ENCODE measurements at regions not wholly inside any gene's neighbourhood (a gene's known extent, or its start where the extent isn't known, plus 50 kb on each side); places are given as distances from the start of the nearest gene placed in this dataset.

DNA sequence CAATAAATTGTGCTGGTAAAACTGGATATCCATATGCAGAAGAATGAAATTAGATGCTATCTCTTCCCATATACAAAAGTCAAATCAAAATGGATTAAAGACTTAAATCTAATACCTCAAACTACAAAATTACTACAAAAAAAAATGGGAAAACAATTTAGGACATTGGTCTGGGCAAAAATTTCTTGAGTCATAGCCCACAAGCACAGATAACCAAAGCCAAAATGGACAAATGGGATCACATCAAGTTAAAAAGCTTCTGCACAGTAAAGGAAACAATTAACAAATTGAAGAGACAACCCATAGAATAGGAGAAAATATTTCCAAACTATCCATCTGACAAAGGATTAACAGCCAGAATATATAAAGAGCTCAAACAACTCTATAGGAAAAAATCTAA lies 264.6 kb downstream of the NUAK1 start:
- H4K20me1 ChIP-seq (ENCODE audit: insufficient read depth, low read length) = no peaks in the 10 kb centered on the region
- BruUV-seq (replicated peaks) = no TSS peak
- no peak overlapping the region for H2AFZ ChIP-seq (ENCODE audit: low read length)
- H3K9me3 ChIP-seq (ENCODE audit: low read length) = no peaks in the 10 kb centered on the region
- H3K4me2 ChIP-seq (ENCODE audit: low read depth, low read length) = no peak overlapping the region
- FAIRE-seq (no peak), DNase-seq (ENCODE audit: low spot score) (no peak), ATAC-seq (no peak)
- in situ Hi-C loops (cut with HindIII; ENCODE audit: extremely low pct_ligation_motif_present, low pct_unique_long_range_greater_than_20kb) (no loop called here), intact Hi-C loops (cut with micrococcal nuclease; ENCODE audit: unreplicated experiment) (no loop called here)
- ChIA-PET CTCF (ENCODE audit: low intra/inter-chr PET ratio, low total read pairs) (no interaction called here), POLR2A (no interaction called here)
- no peak overlapping the region for H3K4me3 ChIP-seq (replicated peaks in 1 of 3; ENCODE audit: insufficient read depth in 1 of 3, low read depth in 2 of 3, low read length in 3 of 3)
- H3K27ac ChIP-seq (ENCODE audit: extremely low read length, insufficient read depth, low read length) = no peak overlapping the region
- TF ChIP-seq, protein P1, sequence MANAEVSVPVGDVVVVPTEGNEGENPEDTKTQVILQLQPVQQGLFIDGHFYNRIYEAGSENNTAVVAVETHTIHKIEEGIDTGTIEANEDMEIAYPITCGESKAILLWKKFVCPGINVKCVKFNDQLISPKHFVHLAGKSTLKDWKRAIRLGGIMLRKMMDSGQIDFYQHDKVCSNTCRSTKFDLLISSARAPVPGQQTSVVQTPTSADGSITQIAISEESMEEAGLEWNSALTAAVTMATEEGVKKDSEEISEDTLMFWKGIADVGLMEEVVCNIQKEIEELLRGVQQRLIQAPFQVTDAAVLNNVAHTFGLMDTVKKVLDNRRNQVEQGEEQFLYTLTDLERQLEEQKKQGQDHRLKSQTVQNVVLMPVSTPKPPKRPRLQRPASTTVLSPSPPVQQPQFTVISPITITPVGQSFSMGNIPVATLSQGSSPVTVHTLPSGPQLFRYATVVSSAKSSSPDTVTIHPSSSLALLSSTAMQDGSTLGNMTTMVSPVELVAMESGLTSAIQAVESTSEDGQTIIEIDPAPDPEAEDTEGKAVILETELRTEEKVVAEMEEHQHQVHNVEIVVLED (CRISPR knock-in tag; IDR thresholded peaks at IDR 0.05; ENCODE audit: borderline replicate concordance) = no peak
- no peak for TF ChIP-seq SMC3 (IDR thresholded peaks at IDR 0.05; ENCODE audit: low read length)
- TF ChIP-seq, protein P2, sequence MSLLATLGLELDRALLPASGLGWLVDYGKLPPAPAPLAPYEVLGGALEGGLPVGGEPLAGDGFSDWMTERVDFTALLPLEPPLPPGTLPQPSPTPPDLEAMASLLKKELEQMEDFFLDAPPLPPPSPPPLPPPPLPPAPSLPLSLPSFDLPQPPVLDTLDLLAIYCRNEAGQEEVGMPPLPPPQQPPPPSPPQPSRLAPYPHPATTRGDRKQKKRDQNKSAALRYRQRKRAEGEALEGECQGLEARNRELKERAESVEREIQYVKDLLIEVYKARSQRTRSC (CRISPR knock-in tag; IDR thresholded peaks at IDR 0.05; ENCODE audit: low read depth) = no peak
- TF ChIP-seq POLR2AphosphoS5 (IDR thresholded peaks at IDR 0.05; ENCODE audit: low read depth, low read length) = no peak
- TF ChIP-seq, protein P3, sequence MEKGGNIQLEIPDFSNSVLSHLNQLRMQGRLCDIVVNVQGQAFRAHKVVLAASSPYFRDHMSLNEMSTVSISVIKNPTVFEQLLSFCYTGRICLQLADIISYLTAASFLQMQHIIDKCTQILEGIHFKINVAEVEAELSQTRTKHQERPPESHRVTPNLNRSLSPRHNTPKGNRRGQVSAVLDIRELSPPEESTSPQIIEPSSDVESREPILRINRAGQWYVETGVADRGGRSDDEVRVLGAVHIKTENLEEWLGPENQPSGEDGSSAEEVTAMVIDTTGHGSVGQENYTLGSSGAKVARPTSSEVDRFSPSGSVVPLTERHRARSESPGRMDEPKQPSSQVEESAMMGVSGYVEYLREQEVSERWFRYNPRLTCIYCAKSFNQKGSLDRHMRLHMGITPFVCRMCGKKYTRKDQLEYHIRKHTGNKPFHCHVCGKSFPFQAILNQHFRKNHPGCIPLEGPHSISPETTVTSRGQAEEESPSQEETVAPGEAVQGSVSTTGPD (CRISPR knock-in tag; IDR thresholded peaks at IDR 0.05) = no peak
- TF ChIP-seq ZNF468 (CRISPR knock-in tag; IDR thresholded peaks at IDR 0.05) = no peak
- TF ChIP-seq TRIM22 (IDR thresholded peaks at IDR 0.05) = no peak
- no peak for TF ChIP-seq TEAD3 (CRISPR knock-in tag; optimal IDR thresholded peaks at IDR 0.05; ENCODE audit: borderline replicate concordance)
- no peak for TF ChIP-seq ZNF550 (CRISPR knock-in tag; IDR thresholded peaks at IDR 0.05; ENCODE audit: borderline replicate concordance)
- TF ChIP-seq ZNF784 (CRISPR knock-in tag; IDR thresholded peaks at IDR 0.05; ENCODE audit: borderline replicate concordance) = no peak
- TF ChIP-seq ZNF354B (CRISPR knock-in tag; IDR thresholded peaks at IDR 0.05) = no peak
- no peak for TF ChIP-seq PLRG1 (conservative IDR thresholded peaks at IDR 0.05)
- no peak for TF ChIP-seq MAF1 (CRISPR knock-in tag; IDR thresholded peaks at IDR 0.05; ENCODE audit: borderline replicate concordance)
- no peak for TF ChIP-seq ZNF678 (CRISPR knock-in tag; IDR thresholded peaks at IDR 0.05)
- TF ChIP-seq ZNF766 (CRISPR knock-in tag; IDR thresholded peaks at IDR 0.05; ENCODE audit: borderline replicate concordance) = no peak
- no peak for TF ChIP-seq RARG (CRISPR knock-in tag; IDR thresholded peaks at IDR 0.05; ENCODE audit: low read depth)
- TF ChIP-seq ZNF75D (CRISPR knock-in tag; IDR thresholded peaks at IDR 0.05; ENCODE audit: borderline replicate concordance) = no peak
- TF ChIP-seq ZBTB44 (CRISPR knock-in tag; IDR thresholded peaks at IDR 0.05) = no peak
- TF ChIP-seq, protein P4, sequence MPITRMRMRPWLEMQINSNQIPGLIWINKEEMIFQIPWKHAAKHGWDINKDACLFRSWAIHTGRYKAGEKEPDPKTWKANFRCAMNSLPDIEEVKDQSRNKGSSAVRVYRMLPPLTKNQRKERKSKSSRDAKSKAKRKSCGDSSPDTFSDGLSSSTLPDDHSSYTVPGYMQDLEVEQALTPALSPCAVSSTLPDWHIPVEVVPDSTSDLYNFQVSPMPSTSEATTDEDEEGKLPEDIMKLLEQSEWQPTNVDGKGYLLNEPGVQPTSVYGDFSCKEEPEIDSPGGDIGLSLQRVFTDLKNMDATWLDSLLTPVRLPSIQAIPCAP (CRISPR knock-in tag; IDR thresholded peaks at IDR 0.05; ENCODE audit: low read depth) = no peak
- no peaks in the 10 kb centered on the region for H3K27me3 ChIP-seq (ENCODE audit: control insufficient read depth in 1 of 2, insufficient read depth in 2 of 2, low read length in 2 of 2)
- no peak overlapping the region for H3K9ac ChIP-seq (ENCODE audit: insufficient read depth, low read depth, low read length)
- H3K36me3 ChIP-seq (replicated peaks in 1 of 2; ENCODE audit: control insufficient read depth in 1 of 2, insufficient read depth in 2 of 2, low read length in 2 of 2) = no peaks in the 10 kb centered on the region
- H3K79me2 ChIP-seq (ENCODE audit: insufficient read depth, low read length) = no peaks in the 10 kb centered on the region
- H3K4me1 ChIP-seq (ENCODE audit: insufficient read depth, low read length) = no peaks in the 10 kb centered on the region
